CD4-positive, alpha-beta T cell (primary cell): ENCODE measurements at regions not wholly inside any gene's neighbourhood (a gene's known extent, or its start where the extent isn't known, plus 50 kb on each side); places are given as distances from the start of the nearest gene placed in this dataset.

ENCODE experiments used
- ATAC-seq: fragments of 200-7000 bp; cut with Tn5 transposase; one replicate; pipeline ENCODE4 v1.10.0; 2022; ENCODE audit warnings: mild to moderate bottlenecking; ENCODE audit not compliant: poor library complexity
- CTCF ChIA-PET: fragments of 350-600 bp; sonication (Branson Sonifier 250); formaldehyde crosslinking; loops from one replicate; lab custom pipeline; 2021; ENCODE audit warnings: antibody characterized with exemption, inconsistent platforms; lab: Charles Lee
- POLR2A ChIA-PET: fragments of 350-600 bp; sonication (Branson Sonifier 250); formaldehyde crosslinking; loops from one replicate; lab custom pipeline; 2021; ENCODE audit warnings: antibody characterized with exemption, inconsistent platforms; lab: Charles Lee
- DNase-seq, 14 experiments: peaks; one replicate each; pipeline ENCODE4 v3.0.0-alpha.2; 2013 to 2020; ENCODE audit warnings: mixed read lengths in 2 of 14
- H3K27ac ChIP-seq, 2 donors: one replicate each; pipeline versions ENCODE4 v1.5.1 to v1.7.0; 2013; ENCODE audit warnings: low read length in 2 of 2, low read depth in 1 of 2, mild to moderate bottlenecking in 1 of 2
- H3K27me3 ChIP-seq, 2 experiments: 1 replicate in 1 of 2; 2 replicates in 1 of 2; pipeline versions ENCODE4 v1.6.1 to v1.7.0; 2013; ENCODE audit warnings: low read length in 2 of 2, control low read depth in 1 of 2, mild to moderate bottlenecking in 1 of 2, moderate library complexity in 1 of 2; ENCODE audit not compliant: insufficient read depth in 2 of 2, control insufficient read depth in 1 of 2
- H3K36me3 ChIP-seq: one replicate; pipeline ENCODE4 v1.6.1; 2013; ENCODE audit warnings: low read length, control low read depth; ENCODE audit not compliant: insufficient read depth
- H3K4me1 ChIP-seq: one replicate; pipeline ENCODE4 v1.6.1; 2013; ENCODE audit warnings: low read length, control low read depth; ENCODE audit not compliant: insufficient read depth
- H3K4me3 ChIP-seq: one replicate; pipeline ENCODE4 v1.5.1; 2013; ENCODE audit warnings: mild to moderate bottlenecking, low read length, moderate library complexity
- H3K9me3 ChIP-seq, 2 experiments: 1 replicate in 1 of 2; 2 replicates in 1 of 2; pipeline versions ENCODE4 v1.6.1 to v1.7.0; 2013; ENCODE audit warnings: low read length in 2 of 2, mild to moderate bottlenecking in 2 of 2, control low read depth in 1 of 2, moderate library complexity in 1 of 2; ENCODE audit not compliant: control insufficient read depth in 1 of 2, insufficient read depth in 1 of 2
- H3K27ac Mint-ChIP-seq: one replicate; pipeline ENCODE4 v1.8.0; 2020; ENCODE audit warnings: mixed read lengths
- H3K27me3 Mint-ChIP-seq: one replicate; pipeline ENCODE4 v1.8.0; 2021; ENCODE audit warnings: mixed read lengths
- H3K36me3 Mint-ChIP-seq: one replicate; pipeline ENCODE4 v1.8.0; 2021; ENCODE audit warnings: low read depth, mixed read lengths
- H3K4me1 Mint-ChIP-seq: one replicate; pipeline ENCODE4 v1.8.0; 2021; ENCODE audit warnings: low read depth, mixed read lengths
- H3K4me3 Mint-ChIP-seq: one replicate; pipeline ENCODE4 v1.8.0; 2020; ENCODE audit warnings: mild to moderate bottlenecking, mixed read lengths
- H3K9me3 Mint-ChIP-seq: one replicate; pipeline ENCODE4 v1.8.0; 2020; ENCODE audit warnings: mixed read lengths
- intact Hi-C, 2 experiments: fragments of 100-400 bp; cut with DNase I in 1 of 2; cut with micrococcal nuclease in 1 of 2; formaldehyde crosslinking; loops; one replicate each; pipeline versions ENCODE4 v1.15.1 to v1.9.0; 2023 to 2025; cut with DNase I, micrococcal nuclease
- TF ChIP-seq, protein P1 (sequence below): fragments of 200-600 bp; IDR thresholded peaks from one replicate; pipeline ENCODE4 v1.8.0; 2022; ENCODE audit warnings: antibody characterized with exemption, mild to moderate bottlenecking

DNA sequence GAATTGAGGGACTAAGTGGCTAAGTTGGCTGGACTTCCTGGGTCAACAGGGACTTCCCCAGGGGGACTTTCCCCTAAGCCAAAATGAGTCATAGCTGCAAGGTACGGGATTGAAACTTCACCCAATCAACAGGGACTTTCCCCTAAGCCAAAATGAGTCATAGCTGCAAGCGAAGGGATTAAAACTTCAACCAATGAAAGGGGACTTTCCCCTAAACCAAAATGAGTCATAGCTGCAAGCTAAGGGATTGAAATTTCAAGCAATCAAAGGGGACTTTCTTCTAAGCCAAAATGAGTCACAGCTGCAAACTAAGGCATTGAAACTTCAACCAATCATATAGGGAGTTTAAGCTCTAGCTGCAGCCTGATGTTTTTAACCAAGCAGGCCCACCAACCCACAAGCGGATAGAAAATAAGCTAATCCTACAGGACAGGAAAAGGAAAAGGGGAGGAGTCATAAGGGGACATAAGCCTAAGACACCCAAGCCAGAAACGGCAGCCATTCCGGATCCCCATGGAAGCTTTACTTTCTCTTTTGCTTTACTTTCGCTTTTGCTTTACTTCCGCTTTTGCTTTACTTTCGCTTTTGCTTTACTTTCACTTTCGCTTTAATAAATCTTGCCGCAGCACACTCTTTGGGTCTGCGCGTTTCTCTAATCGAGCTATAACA lies 1375.4 kb upstream of the CELF4 start:
- H3K27me3 Mint-ChIP-seq = no peaks in the 10 kb centered on the region
- intact Hi-C loops = no loop called here
- Histone ChIP-seq H3K36me3 (no peaks in the 10 kb centered on the region), H3K27ac (peak overlapping the region; percentile 30 to 84), H3K4me3 (peak overlapping the region; percentile 51), H3K27me3 (no peaks in the 10 kb centered on the region), H3K4me1 (peaks cover 15% of the 10 kb centered on the region), H3K9me3 (peaks cover 0 to 9% of the 10 kb centered on the region in 2 experiments)
- ATAC-seq (peak; percentile 78), DNase-seq (peak in 13 of 14 experiments; percentile 4 to 93 (median 24))
- TF ChIP-seq, protein P1, sequence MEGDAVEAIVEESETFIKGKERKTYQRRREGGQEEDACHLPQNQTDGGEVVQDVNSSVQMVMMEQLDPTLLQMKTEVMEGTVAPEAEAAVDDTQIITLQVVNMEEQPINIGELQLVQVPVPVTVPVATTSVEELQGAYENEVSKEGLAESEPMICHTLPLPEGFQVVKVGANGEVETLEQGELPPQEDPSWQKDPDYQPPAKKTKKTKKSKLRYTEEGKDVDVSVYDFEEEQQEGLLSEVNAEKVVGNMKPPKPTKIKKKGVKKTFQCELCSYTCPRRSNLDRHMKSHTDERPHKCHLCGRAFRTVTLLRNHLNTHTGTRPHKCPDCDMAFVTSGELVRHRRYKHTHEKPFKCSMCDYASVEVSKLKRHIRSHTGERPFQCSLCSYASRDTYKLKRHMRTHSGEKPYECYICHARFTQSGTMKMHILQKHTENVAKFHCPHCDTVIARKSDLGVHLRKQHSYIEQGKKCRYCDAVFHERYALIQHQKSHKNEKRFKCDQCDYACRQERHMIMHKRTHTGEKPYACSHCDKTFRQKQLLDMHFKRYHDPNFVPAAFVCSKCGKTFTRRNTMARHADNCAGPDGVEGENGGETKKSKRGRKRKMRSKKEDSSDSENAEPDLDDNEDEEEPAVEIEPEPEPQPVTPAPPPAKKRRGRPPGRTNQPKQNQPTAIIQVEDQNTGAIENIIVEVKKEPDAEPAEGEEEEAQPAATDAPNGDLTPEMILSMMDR = no peak
- CTCF ChIA-PET = no interaction called here
- H3K27ac Mint-ChIP-seq = peak overlapping the region; percentile 86
- POLR2A ChIA-PET = no interaction called here
- H3K9me3 Mint-ChIP-seq = peaks cover 2% of the 10 kb centered on the region
- H3K4me1 Mint-ChIP-seq = peaks cover 33% of the 10 kb centered on the region
- peaks cover 7% of the 10 kb centered on the region for H3K36me3 Mint-ChIP-seq
- H3K4me3 Mint-ChIP-seq = peak overlapping the region; percentile 89

DNA sequence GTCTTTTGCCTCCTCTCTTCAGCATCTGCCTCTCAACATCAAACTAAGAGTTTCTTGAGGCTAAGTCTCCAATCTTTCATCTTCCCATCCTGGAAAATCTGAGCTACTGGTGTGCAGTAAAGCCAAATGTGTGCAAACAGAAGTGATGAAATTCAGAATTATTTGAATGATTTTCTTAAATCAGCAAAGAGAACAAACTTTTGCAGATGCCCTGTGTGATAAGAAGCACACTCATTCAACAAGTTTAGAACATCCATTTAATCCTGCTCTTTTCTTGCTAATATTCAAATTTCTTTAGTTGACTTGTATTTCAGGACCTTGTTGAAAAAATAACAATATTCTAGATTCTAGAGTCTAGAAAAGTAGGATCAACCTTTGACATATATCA lies 1374.9 kb upstream of the CELF4 start:
- Histone ChIP-seq H3K36me3 (no peaks in the 10 kb centered on the region), H3K4me3 (no peak overlapping the region), H3K9me3 (peaks cover 0 to 9% of the 10 kb centered on the region in 2 experiments), H3K27me3 (no peaks in the 10 kb centered on the region), H3K27ac (peak overlapping the region; percentile 30 to 84), H3K4me1 (peaks cover 15% of the 10 kb centered on the region)
- CTCF ChIA-PET = no interaction called here
- Mint-ChIP-seq H3K36me3 (peaks cover 7% of the 10 kb centered on the region), H3K4me3 (peak overlapping the region; percentile 89), H3K27ac (peak overlapping the region; percentile 86), H3K4me1 (peaks cover 33% of the 10 kb centered on the region), H3K27me3 (no peaks in the 10 kb centered on the region), H3K9me3 (peaks cover 2% of the 10 kb centered on the region)
- POLR2A ChIA-PET = no interaction called here
- ATAC-seq = peak; percentile 43
- TF ChIP-seq, protein P1 = no peak
- no peak for DNase-seq
- intact Hi-C loops = no loop called here

DNA sequence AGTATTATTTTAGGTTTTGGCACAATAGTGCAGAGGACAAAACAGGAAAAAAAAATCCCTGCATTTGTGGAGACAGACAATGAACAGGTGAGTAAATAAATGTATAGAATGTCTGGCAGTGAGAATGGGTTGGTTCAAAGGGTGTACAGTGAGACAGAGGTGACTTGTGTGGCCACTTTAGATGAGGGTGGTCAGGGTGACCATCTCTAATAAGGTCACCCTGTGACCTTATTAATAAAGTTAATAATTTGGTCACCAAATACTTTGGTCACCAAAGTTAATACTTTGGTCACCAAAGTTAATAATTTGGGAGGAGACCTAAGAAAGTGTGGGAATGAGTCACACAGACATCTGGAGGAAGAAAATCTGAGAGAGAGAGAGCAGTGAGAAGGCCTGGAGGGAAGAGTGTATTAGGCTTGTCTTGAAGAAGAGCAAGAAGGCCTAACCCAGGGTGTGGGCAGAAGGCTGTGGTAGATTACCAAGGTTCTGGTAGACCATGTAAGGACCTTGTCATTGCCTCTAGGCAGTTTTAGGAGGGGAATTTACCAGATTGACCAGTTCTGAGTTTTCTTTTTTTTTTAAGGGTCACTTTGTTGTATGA lies 1368.4 kb upstream of the CELF4 start:
- ATAC-seq = no peak
- H3K27me3 Mint-ChIP-seq = no peaks in the 10 kb centered on the region
- H3K9me3 Mint-ChIP-seq = no peaks in the 10 kb centered on the region
- no peak overlapping the region for H3K4me3 Mint-ChIP-seq
- H3K4me1 Mint-ChIP-seq = peaks cover 3% of the 10 kb centered on the region
- Histone ChIP-seq H3K27me3 (no peaks in the 10 kb centered on the region), H3K9me3 (no peaks in the 10 kb centered on the region), H3K4me3 (no peak overlapping the region), H3K27ac (no peak overlapping the region), H3K36me3 (no peaks in the 10 kb centered on the region), H3K4me1 (no peaks in the 10 kb centered on the region)
- H3K27ac Mint-ChIP-seq = no peak overlapping the region
- H3K36me3 Mint-ChIP-seq = no peaks in the 10 kb centered on the region
- TF ChIP-seq, protein P1 = no peak
- intact Hi-C loops = no loop called here
- DNase-seq = no peak
- ChIA-PET POLR2A (no interaction called here), CTCF (no interaction called here)
